Kidney (tissue), 13 donors: ENCODE measurements at regions not wholly inside any gene's neighbourhood (a gene's known extent, or its start where the extent isn't known, plus 50 kb on each side); places are given as distances from the start of the nearest gene placed in this dataset.

Experiments
- DNase-seq, 5 donors: peaks; one replicate each; pipeline ENCODE4 v3.0.0-alpha.2; 2013 to 2020
- FAIRE-seq: peaks from 2 replicates; lab custom pipeline; 2012; peaks lifted over from hg19 to GRCh38; lab: Jason Lieb, UNC
- H3K27ac ChIP-seq, 2 donors: one replicate each; pipeline ENCODE4 v1.7.0; 2013; ENCODE audit warnings: low read depth in 2 of 2, low read length in 2 of 2, inconsistent platforms in 1 of 2
- H3K27me3 ChIP-seq: one replicate; pipeline ENCODE4 v1.7.1; 2013; ENCODE audit warnings: low read length, inconsistent platforms; ENCODE audit not compliant: control insufficient read depth, insufficient read depth
- H3K36me3 ChIP-seq, 3 donors: one replicate each; pipeline versions ENCODE4 v1.7.0 to v1.7.1; 2013; ENCODE audit warnings: low read length in 3 of 3, control low read depth in 1 of 3, inconsistent platforms in 1 of 3; ENCODE audit not compliant: insufficient read depth in 3 of 3, control insufficient read depth in 2 of 3
- H3K4me1 ChIP-seq, 3 donors: one replicate each; pipeline versions ENCODE4 v1.7.0 to v1.7.1; 2013; ENCODE audit warnings: low read length in 3 of 3, inconsistent platforms in 1 of 3, low read depth in 1 of 3; ENCODE audit not compliant: control insufficient read depth in 2 of 3, insufficient read depth in 2 of 3
- H3K4me3 ChIP-seq, 3 donors: one replicate each; pipeline versions ENCODE4 v1.7.0 to v1.8.1; 2013; ENCODE audit warnings: low read length in 3 of 3, control low read depth in 1 of 3, inconsistent platforms in 1 of 3
- H3K9ac ChIP-seq, 3 donors: one replicate each; pipeline versions ENCODE4 v1.7.0 to v1.7.1; 2013; ENCODE audit warnings: low read length in 3 of 3, control low read depth in 1 of 3, inconsistent platforms in 1 of 3
- H3K9me3 ChIP-seq, 3 donors: one replicate each; pipeline versions ENCODE4 v1.7.0 to v1.7.1; 2013; ENCODE audit warnings: low read length in 3 of 3, control low read depth in 1 of 3, inconsistent platforms in 1 of 3; ENCODE audit not compliant: control insufficient read depth in 2 of 3, insufficient read depth in 1 of 3
- CTCF ChIP-seq: IDR thresholded peaks from 3 replicates; pipeline ENCODE4 v1.5.1; 2012; ENCODE audit warnings: mild to moderate bottlenecking, moderate library complexity, borderline replicate concordance; ENCODE audit not compliant: insufficient read depth; ENCODE audit errors: extremely low read depth
- intact Hi-C: fragments of 100-400 bp; cut with DNase I; formaldehyde crosslinking; loops from one replicate; pipeline ENCODE4 v1.11.1; 2022
- donor health status: control.
- donor health status: control.
- donor health status: control.
- donor health status: control.
- donor health status: control.
- donor health status: DM: yes; HTN: yes; CAD: no.
- donor health status: Normal renal cell carcinoma (clear cell type).

DNA sequence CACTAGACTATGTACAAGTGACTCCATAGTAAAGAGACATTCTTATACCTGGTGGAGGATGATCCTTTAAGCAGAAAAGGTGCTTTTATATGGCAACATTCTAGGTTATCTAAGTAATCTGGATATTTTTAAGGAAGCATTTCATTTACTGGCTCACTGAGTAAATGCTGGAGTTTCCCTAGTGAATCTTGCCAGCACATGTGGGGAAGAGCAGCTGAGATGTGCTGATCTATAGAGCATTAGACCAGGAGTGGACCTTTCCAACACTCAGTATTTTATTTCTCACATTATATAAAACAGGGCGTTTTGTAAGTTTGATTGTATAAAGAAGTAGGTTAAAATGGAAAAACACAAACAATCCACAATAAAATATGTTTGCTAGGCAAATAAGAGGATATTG is 478.5 kb downstream of the ATP23 start:
- TF ChIP-seq CTCF: no peak
- no peak overlapping the region for H3K27ac ChIP-seq
- H3K4me1 ChIP-seq: no peaks in the 10 kb centered on the region
- FAIRE-seq: no peak
- H3K27me3 ChIP-seq: no peaks in the 10 kb centered on the region
- H3K4me3 ChIP-seq: no peak overlapping the region
- DNase-seq: no peak
- intact Hi-C loops: no loop called here
- H3K9ac ChIP-seq: no peak overlapping the region
- no peaks in the 10 kb centered on the region for H3K36me3 ChIP-seq
- no peaks in the 10 kb centered on the region for H3K9me3 ChIP-seq

GRCh38 chr12:58420503-58420902 is 479.1 kb downstream of the ATP23 start:
- TF ChIP-seq CTCF: no peak
- no peaks in the 10 kb centered on the region for H3K9me3 ChIP-seq
- H3K4me3 ChIP-seq: no peak overlapping the region
- peaks cover 0 to under 1% (median under 1%) of the 10 kb centered on the region in 3 donors for H3K4me1 ChIP-seq
- no peaks in the 10 kb centered on the region for H3K27me3 ChIP-seq
- no peak overlapping the region for H3K27ac ChIP-seq
- FAIRE-seq (no peak), DNase-seq (no peak)
- no peak overlapping the region for H3K9ac ChIP-seq
- intact Hi-C loops: no loop called here
- H3K36me3 ChIP-seq: no peaks in the 10 kb centered on the region

DNA sequence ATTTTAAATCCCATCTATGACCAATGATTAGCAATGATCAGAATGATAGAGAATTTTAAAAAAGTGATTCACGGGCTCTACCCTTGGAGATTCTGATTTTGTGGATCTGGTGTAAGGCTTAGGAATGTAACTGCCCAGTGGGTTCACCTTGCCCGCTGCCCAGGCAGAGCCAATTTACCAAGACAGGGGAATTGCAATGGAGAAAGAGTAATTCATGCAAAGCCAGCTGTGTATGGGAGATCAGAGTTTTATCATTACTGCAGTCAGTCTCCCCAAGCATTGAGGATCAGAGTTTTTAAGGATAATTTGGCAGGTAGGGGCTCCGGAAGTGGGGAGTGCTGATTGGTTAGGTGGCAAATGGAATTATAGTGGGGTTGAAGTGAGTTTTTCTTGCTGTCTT is 480.6 kb downstream of the ATP23 start:
- TF ChIP-seq CTCF: no peak
- H3K27ac ChIP-seq: no peak overlapping the region
- peaks cover 0 to 4% (median 2%) of the 10 kb centered on the region in 3 donors for H3K4me1 ChIP-seq
- no peak for DNase-seq
- H3K9me3 ChIP-seq: no peaks in the 10 kb centered on the region
- no peak overlapping the region for H3K9ac ChIP-seq
- no peak for FAIRE-seq
- intact Hi-C loops: no loop called here
- no peaks in the 10 kb centered on the region for H3K27me3 ChIP-seq
- H3K4me3 ChIP-seq: no peak overlapping the region
- H3K36me3 ChIP-seq: no peaks in the 10 kb centered on the region

DNA sequence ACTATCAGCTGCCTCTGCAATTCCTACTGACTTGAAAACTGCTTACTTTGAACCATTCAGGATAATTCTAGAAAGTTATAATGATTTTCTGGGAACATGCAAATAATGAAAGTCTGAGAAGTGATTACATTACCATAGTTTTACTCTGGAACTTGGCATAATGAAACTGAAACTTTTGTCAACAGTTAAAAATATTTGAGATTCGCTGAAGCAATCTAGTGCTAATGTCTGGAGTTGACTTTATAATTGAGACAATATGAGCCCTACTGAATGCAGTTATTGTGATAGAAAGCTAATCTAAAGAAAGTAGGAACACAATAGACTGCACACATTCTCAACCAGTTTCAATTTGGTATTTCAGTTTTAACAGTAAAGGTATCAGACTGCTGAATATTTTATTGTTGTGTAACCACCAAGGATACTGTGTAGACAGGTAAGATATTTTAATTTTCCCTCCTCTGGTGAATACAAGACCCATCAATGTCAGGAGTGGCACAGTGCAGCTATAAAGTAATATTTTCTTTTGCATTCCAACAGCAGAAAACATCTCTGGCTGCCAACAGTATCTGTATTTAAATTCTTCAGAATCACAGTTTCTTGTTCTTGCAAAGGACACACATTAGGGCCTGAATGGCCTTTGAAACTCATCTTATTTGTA is 483.5 kb downstream of the ATP23 start:
- no peaks in the 10 kb centered on the region for H3K27me3 ChIP-seq
- intact Hi-C loops: no loop called here
- peaks cover 0 to 4% (median 2%) of the 10 kb centered on the region in 3 donors for H3K4me1 ChIP-seq
- H3K36me3 ChIP-seq: no peaks in the 10 kb centered on the region
- FAIRE-seq (no peak), DNase-seq (no peak)
- H3K4me3 ChIP-seq: no peak overlapping the region
- no peak overlapping the region for H3K27ac ChIP-seq
- H3K9ac ChIP-seq: no peak overlapping the region
- no peak for TF ChIP-seq CTCF
- no peaks in the 10 kb centered on the region for H3K9me3 ChIP-seq
